H1 (cell line): ENCODE measurements at regions not wholly inside any gene's neighbourhood (a gene's known extent, or its start where the extent isn't known, plus 50 kb on each side); places are given as distances from the start of the nearest gene placed in this dataset.

ENCODE experiments used
- CTCF ChIA-PET: fragments of 300-600 bp; sonication (Branson Sonifier 250); formaldehyde crosslinking; loops from one replicate; lab custom pipeline; 2021; ENCODE audit not compliant: partially characterized antibody; lab: Charles Lee
- POLR2A ChIA-PET: fragments of 300-600 bp; sonication (Branson Sonifier 250); formaldehyde crosslinking; loops from one replicate; lab custom pipeline; 2021; ENCODE audit warnings: inconsistent platforms; ENCODE audit not compliant: partially characterized antibody; lab: Charles Lee
- DNase-seq, 2 experiments: peaks; one replicate each; pipeline versions ENCODE4 v3.0.0 to v3.0.0-alpha.2; 2010 to 2022; ENCODE audit warnings: low spot score in 2 of 2, low read depth in 1 of 2, mixed read lengths in 1 of 2
- FAIRE-seq: peaks from 2 replicates; lab custom pipeline; 2011; peaks lifted over from hg19 to GRCh38; lab: Jason Lieb, UNC
- H2AFZ ChIP-seq: 2 replicates; pipeline ENCODE4 v1.8.1; 2012; ENCODE audit warnings: low read length, inconsistent platforms
- H2AK5ac ChIP-seq: 2 replicates; pipeline ENCODE4 v1.6.1; 2013; ENCODE audit warnings: low read depth, low read length
- H2BK120ac ChIP-seq: replicated peaks from 2 replicates; pipeline ENCODE3; 2013; ENCODE audit warnings: low read depth, low read length, inconsistent platforms
- H2BK12ac ChIP-seq: 2 replicates; pipeline ENCODE4 v1.6.1; 2013; ENCODE audit warnings: low read depth, low read length
- H2BK15ac ChIP-seq: 2 replicates; pipeline ENCODE4 v1.6.1; 2013; ENCODE audit warnings: low read length
- H2BK20ac ChIP-seq: 2 replicates; pipeline ENCODE4 v1.6.1; 2013; ENCODE audit warnings: low read length
- H2BK5ac ChIP-seq: 2 replicates; pipeline ENCODE4 v1.6.1; 2013; ENCODE audit warnings: low read depth, low read length
- H3K14ac ChIP-seq: 2 replicates; pipeline ENCODE4 v1.6.1; 2013; ENCODE audit warnings: inconsistent platforms; ENCODE audit not compliant: insufficient read length
- H3K18ac ChIP-seq: 2 replicates; pipeline ENCODE4 v1.6.1; 2013; ENCODE audit warnings: low read length; ENCODE audit errors: extremely low read depth
- H3K23ac ChIP-seq: 2 replicates; pipeline ENCODE4 v1.6.1; 2013; ENCODE audit warnings: inconsistent platforms; ENCODE audit not compliant: insufficient read length
- H3K23me2 ChIP-seq: 2 replicates; pipeline ENCODE4 v1.6.1; 2013; ENCODE audit warnings: low read depth, low read length
- H3K27ac ChIP-seq: 2 replicates; pipeline ENCODE4 v1.6.1; 2011; ENCODE audit warnings: low read depth, low read length, inconsistent platforms
- H3K27me3 ChIP-seq, 4 experiments: replicated peaks in 1 of 4; 1 replicate in 1 of 4; 2 replicates in 3 of 4; pipeline versions ENCODE4 v1.6.1 to v1.8.1; 2011 to 2013; ENCODE audit warnings: low read length in 3 of 4, mild to moderate bottlenecking in 3 of 4, inconsistent platforms in 2 of 4, mixed read lengths in 2 of 4, moderate library complexity in 1 of 4; ENCODE audit not compliant: control insufficient read depth in 3 of 4, insufficient read depth in 3 of 4; ENCODE audit errors: extremely low read depth in 1 of 4
- H3K36me3 ChIP-seq, 4 experiments: 2 replicates each; pipeline versions ENCODE4 v1.6.1 to v1.8.1; 2011 to 2013; ENCODE audit warnings: mild to moderate bottlenecking in 4 of 4, low read length in 3 of 4, moderate library complexity in 2 of 4, control low read depth in 1 of 4, inconsistent platforms in 1 of 4; ENCODE audit not compliant: insufficient read depth in 4 of 4, control insufficient read depth in 2 of 4
- H3K4ac ChIP-seq: replicated peaks from 2 replicates; pipeline ENCODE3; 2013; ENCODE audit warnings: low read length, low read depth, mixed read lengths, inconsistent platforms; ENCODE audit not compliant: insufficient read length
- H3K4me1 ChIP-seq, 4 experiments: replicated peaks in 1 of 4; 1 replicate in 1 of 4; 2 replicates in 3 of 4; pipeline versions ENCODE4 v1.6.1 to v1.8.1; 2011 to 2013; ENCODE audit warnings: low read length in 3 of 4, inconsistent platforms in 2 of 4, mixed read lengths in 1 of 4; ENCODE audit not compliant: insufficient read depth in 4 of 4, control insufficient read depth in 3 of 4
- H3K4me2 ChIP-seq, 2 experiments: 2 replicates each; pipeline versions ENCODE4 v1.6.1 to v1.8.1; 2011 to 2013; ENCODE audit warnings: low read depth in 2 of 2, low read length in 2 of 2, control low read depth in 1 of 2, inconsistent platforms in 1 of 2, mild to moderate bottlenecking in 1 of 2; ENCODE audit not compliant: insufficient read depth in 1 of 2
- H3K4me3 ChIP-seq, 4 experiments: fragments of 200-600, 300-600 bp in 1 of 4; sonication (generic), shearing (Covaris generic), sonication (Bioruptor Twin) in 1 of 4; 2 replicates each; pipeline versions ENCODE4 v1.5.1 to v1.8.1; 2011 to 2016; ENCODE audit warnings: low read length in 4 of 4, low read depth in 3 of 4, control low read depth in 2 of 4, inconsistent platforms in 2 of 4, mild to moderate bottlenecking in 2 of 4, mixed read lengths in 1 of 4, moderate library complexity in 1 of 4; ENCODE audit not compliant: insufficient read depth in 2 of 4; ENCODE audit errors: extremely low read depth in 1 of 4
- H3K56ac ChIP-seq: replicated peaks from 2 replicates; pipeline ENCODE3; 2013; ENCODE audit warnings: low read depth, mild to moderate bottlenecking, mixed read lengths, low read length, inconsistent platforms; ENCODE audit not compliant: insufficient read length
- H3K79me1 ChIP-seq: 2 replicates; pipeline ENCODE4 v1.6.1; 2013; ENCODE audit warnings: low read depth, low read length, control low read depth
- H3K79me2 ChIP-seq, 2 experiments: 2 replicates each; pipeline versions ENCODE4 v1.6.1 to v1.8.1; 2012 to 2013; ENCODE audit warnings: low read length in 2 of 2, mild to moderate bottlenecking in 2 of 2, inconsistent platforms in 1 of 2; ENCODE audit not compliant: insufficient read depth in 2 of 2, control insufficient read depth in 1 of 2
- H3K9ac ChIP-seq, 4 experiments: replicated peaks in 1 of 4; 1 replicate in 1 of 4; 2 replicates in 3 of 4; pipeline versions ENCODE4 v1.6.1 to v1.8.1; 2011 to 2013; ENCODE audit warnings: low read depth in 3 of 4, low read length in 3 of 4, control low read depth in 2 of 4, mild to moderate bottlenecking in 2 of 4, moderate library complexity in 2 of 4, inconsistent platforms in 1 of 4; ENCODE audit errors: extremely low read depth in 1 of 4
- H3K9me3 ChIP-seq, 2 experiments: 2 replicates each; pipeline versions ENCODE4 v1.6.1 to v1.8.1; 2012 to 2013; ENCODE audit warnings: mild to moderate bottlenecking in 2 of 2, moderate library complexity in 2 of 2, control low read depth in 1 of 2, inconsistent platforms in 1 of 2, low read depth in 1 of 2, low read length in 1 of 2, mixed read lengths in 1 of 2; ENCODE audit not compliant: insufficient read depth in 2 of 2
- H4K20me1 ChIP-seq, 2 experiments: replicated peaks in 1 of 2; 2 replicates each; pipeline versions ENCODE3 to v1.8.1; 2011 to 2013; ENCODE audit warnings: inconsistent platforms in 2 of 2, low read length in 2 of 2, mild to moderate bottlenecking in 1 of 2; ENCODE audit not compliant: insufficient read depth in 2 of 2, control insufficient read depth in 1 of 2
- H4K5ac ChIP-seq: 2 replicates; pipeline ENCODE4 v1.6.1; 2013; ENCODE audit warnings: low read length, low read depth, mixed read lengths, inconsistent platforms; ENCODE audit not compliant: insufficient read length
- H4K8ac ChIP-seq: 2 replicates; pipeline ENCODE4 v1.8.0; 2013; ENCODE audit warnings: mild to moderate bottlenecking, moderate library complexity, low read length, inconsistent platforms; ENCODE audit not compliant: insufficient read depth; ENCODE audit errors: extremely low read depth
- H4K91ac ChIP-seq: replicated peaks from 2 replicates; pipeline ENCODE3; 2013; ENCODE audit warnings: low read length, mixed read lengths, inconsistent platforms; ENCODE audit not compliant: insufficient read length
- SIRT6 ChIP-seq: IDR thresholded peaks from one replicate; pipeline ENCODE4 v1.7.1; 2012; ENCODE audit warnings: low read length, inconsistent platforms
- SIX5 ChIP-seq: IDR thresholded peaks from 2 replicates; pipeline ENCODE4 v1.6.1; 2011; ENCODE audit warnings: mild to moderate bottlenecking, low read depth, low read length
- WGBS, 2 experiments: shearing (Covaris generic) in 1 of 2; methylation state at CpG; one replicate each; pipeline versions ENCODE4 v1.1.6 to v1.1.7; 2013 to 2015; ENCODE audit warnings: low lambda C conversion rate in 2 of 2, mixed read lengths in 2 of 2, inconsistent platforms in 1 of 2, low coverage in 1 of 2, missing lambda C conversion rate in 1 of 2; ENCODE audit not compliant: insufficient replicate concordance in 2 of 2, insufficient coverage in 1 of 2, insufficient read length in 1 of 2; ENCODE audit errors: extremely low coverage in 1 of 2, missing lambda C conversion rate in 1 of 2; 5-methylcytosine and 5-hydroxymethylcytosine counted together

- no peak overlapping the region for H2BK12ac ChIP-seq
- H3K9me3 ChIP-seq: peaks cover 14 to 17% of the 10 kb centered on the region in 2 experiments; a peak in 3 of 4 replicates
- no peak overlapping the region for H3K56ac ChIP-seq
- FAIRE-seq (no peak), DNase-seq (no peak)
- no peak overlapping the region for H2AK5ac ChIP-seq
- H4K5ac ChIP-seq: no peak overlapping the region
- no peak overlapping the region for H3K4me3 ChIP-seq
- H3K23ac ChIP-seq: no peak overlapping the region
- WGBS, 2 experiments: 91% methylated on average over 5 of the region's 5 CpGs; no CpG with 5 or more reads in 1 of the 2 experiments
- no peaks in the 10 kb centered on the region for H3K79me2 ChIP-seq
- H4K20me1 ChIP-seq: no peaks in the 10 kb centered on the region
- no peaks in the 10 kb centered on the region for H3K4me1 ChIP-seq
- H2BK20ac ChIP-seq: no peak overlapping the region
- no peak overlapping the region for H3K27ac ChIP-seq
- no peaks in the 10 kb centered on the region for H3K23me2 ChIP-seq
- no peaks in the 10 kb centered on the region for H3K79me1 ChIP-seq
- H3K14ac ChIP-seq: no peak overlapping the region
- ChIA-PET POLR2A (no interaction called here), CTCF (no interaction called here)
- H2BK15ac ChIP-seq: no peak overlapping the region
- H3K27me3 ChIP-seq: no peaks in the 10 kb centered on the region
- no peak overlapping the region for H3K18ac ChIP-seq
- no peak overlapping the region for H2BK5ac ChIP-seq
- H4K91ac ChIP-seq: no peak overlapping the region
- no peak overlapping the region for H3K4ac ChIP-seq
- no peak overlapping the region for H3K9ac ChIP-seq
- H3K4me2 ChIP-seq: no peak overlapping the region
- H2AFZ ChIP-seq: no peak overlapping the region
- no peaks in the 10 kb centered on the region for H3K36me3 ChIP-seq
- H2BK120ac ChIP-seq: no peak overlapping the region
- H4K8ac ChIP-seq: no peak overlapping the region
- TF ChIP-seq SIRT6 (no peak), SIX5 (no peak)
Measured at GRCh38 chr7:156363751-156364150, 276.8 kb upstream of the RNF32 start.
